ENCODE measurements at regions not wholly inside any gene's neighbourhood (a gene's known extent, or its start where the extent isn't known, plus 50 kb on each side); places are given as distances from the start of the nearest gene placed in this dataset.

DNA sequence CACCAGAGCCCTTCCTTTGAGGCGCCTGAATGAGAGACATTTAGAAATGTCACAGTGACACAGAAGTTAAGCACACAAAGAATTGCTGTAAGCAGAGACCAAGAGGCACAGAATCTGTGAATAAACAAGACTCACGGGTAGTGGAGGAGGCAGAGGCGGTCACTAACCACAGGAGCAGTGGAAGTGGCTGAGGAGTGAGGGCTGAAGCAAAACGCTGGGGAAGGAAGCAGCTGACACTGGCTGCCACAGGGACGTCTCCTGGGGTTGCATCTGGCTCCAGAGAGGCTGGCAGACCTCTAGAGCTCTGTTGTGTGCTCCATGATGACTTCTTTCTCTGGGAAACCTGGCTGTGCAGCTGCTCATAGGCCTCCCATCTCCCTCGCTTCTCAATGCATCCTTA is 65.0 kb upstream of the SLC2A12 start:
- no peak overlapping the region for H3K4me3 ChIP-seq (ENCODE audit: low read length)
- peak; percentile 8 for DNase-seq (ENCODE audit: low read depth)
- TF ChIP-seq, protein P1, sequence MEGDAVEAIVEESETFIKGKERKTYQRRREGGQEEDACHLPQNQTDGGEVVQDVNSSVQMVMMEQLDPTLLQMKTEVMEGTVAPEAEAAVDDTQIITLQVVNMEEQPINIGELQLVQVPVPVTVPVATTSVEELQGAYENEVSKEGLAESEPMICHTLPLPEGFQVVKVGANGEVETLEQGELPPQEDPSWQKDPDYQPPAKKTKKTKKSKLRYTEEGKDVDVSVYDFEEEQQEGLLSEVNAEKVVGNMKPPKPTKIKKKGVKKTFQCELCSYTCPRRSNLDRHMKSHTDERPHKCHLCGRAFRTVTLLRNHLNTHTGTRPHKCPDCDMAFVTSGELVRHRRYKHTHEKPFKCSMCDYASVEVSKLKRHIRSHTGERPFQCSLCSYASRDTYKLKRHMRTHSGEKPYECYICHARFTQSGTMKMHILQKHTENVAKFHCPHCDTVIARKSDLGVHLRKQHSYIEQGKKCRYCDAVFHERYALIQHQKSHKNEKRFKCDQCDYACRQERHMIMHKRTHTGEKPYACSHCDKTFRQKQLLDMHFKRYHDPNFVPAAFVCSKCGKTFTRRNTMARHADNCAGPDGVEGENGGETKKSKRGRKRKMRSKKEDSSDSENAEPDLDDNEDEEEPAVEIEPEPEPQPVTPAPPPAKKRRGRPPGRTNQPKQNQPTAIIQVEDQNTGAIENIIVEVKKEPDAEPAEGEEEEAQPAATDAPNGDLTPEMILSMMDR (conservative IDR thresholded peaks at IDR 0.05; ENCODE audit: low read length), result no peak

DNA sequence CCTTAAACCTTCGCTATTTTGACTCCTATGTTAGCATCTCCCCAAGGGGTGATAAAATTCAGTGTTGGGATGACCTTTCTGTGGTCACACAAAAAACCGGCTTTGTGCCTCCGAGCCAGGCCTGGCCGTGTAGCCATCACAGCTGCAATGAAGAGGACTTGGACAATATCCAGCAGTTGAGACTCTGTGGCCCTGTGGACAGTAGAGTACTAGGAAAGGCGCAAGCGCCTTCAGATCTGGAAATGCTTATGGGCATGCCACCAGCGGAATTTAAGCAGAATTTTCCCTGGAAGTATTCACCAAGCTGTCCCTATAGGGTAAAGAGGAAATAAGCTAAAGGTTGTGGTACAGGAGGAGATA is 63.3 kb upstream of the SLC2A12 start:
- no peak overlapping the region for H3K4me3 ChIP-seq (ENCODE audit: low read length)
- no peak for DNase-seq (ENCODE audit: low read depth)
- TF ChIP-seq, protein P1 (conservative IDR thresholded peaks at IDR 0.05; ENCODE audit: low read length), result no peak

DNA sequence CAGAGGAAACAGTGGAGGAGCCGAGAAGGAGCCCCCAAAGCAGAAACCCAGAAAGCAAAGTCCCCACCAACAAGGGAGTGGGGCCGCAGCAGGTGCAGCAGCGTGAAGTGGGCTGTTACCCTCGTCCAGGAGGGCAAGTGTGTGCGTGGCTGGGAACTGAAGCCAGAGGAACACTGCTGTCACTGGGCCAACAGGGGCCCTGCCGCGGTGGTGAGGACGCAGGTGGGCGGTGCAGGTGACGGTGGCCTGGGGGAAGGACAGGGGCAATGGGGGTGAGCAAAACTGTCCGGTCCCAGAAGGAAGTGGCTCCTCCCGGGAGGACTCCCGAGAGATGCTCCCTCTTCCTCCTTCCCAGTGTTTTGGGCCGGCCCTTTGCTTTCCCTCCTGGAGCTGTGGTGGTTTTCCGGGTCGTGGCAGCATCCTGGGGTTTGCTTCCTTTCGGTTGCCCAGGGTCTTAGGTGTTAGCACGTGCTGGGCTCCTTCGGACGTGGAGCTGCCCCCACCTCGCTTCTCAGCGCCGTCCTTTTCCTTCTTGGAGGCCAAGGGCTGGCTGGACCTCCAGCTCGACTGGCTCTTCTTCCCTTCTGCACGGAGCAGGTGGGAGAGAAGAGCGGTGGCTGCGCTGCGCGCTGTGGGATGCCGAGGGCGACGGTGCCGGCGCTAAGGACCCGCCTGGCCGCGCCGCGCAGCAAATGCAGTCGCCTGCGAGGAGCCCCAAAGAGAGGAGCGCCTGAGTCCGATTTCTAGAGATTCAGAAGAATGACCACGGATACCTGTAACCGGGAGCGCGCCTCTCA is 62.7 kb upstream of the SLC2A12 start:
- no peak for DNase-seq (ENCODE audit: low read depth)
- H3K4me3 ChIP-seq (ENCODE audit: low read length), result no peak overlapping the region
- TF ChIP-seq, protein P1 (conservative IDR thresholded peaks at IDR 0.05; ENCODE audit: low read length), result no peak

DNA sequence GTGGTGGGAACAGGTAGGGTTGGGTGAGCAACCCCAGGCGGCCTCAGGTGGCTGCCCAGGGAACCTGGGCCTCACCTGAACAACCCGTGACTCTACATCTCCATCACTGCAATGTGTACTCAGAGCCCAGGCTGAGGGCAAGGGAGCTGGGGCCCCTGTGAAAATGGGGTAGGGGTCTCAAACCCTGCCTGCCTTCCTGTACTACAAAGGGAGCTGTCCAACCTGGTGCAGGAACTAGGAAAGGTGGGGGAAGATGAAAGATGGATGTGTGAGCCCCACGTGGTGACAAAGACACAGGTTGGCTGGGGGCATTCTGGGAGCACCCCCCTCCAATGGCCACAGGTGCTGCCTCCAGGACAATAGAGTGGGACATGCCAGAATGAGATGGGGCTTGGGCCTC is 62.1 kb upstream of the SLC2A12 start:
- no peak for DNase-seq (ENCODE audit: low read depth)
- no peak overlapping the region for H3K4me3 ChIP-seq (ENCODE audit: low read length)
- TF ChIP-seq, protein P1 (conservative IDR thresholded peaks at IDR 0.05; ENCODE audit: low read length), result no peak

DNA sequence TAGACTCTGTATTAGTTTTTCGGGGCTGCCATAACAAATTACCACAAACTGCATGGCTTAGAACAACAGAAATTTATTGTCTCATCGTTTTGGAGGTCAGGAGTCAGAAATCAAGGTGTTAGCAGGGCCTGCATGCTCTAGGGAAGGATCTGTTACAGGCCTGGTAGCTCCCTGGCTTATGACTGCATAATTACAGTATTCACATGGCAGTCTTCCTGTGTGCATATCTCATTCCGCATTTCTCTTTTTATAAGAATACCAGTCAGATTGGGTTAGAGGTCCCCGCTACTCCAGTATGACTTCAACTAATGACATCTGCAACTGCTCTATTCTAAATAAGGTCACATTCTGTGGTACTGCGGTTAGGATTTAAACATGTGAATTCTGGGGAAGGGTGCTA is 59.3 kb upstream of the SLC2A12 start:
- H3K4me3 ChIP-seq (ENCODE audit: low read length), result no peak overlapping the region
- TF ChIP-seq, protein P1 (conservative IDR thresholded peaks at IDR 0.05; ENCODE audit: low read length), result no peak
- DNase-seq (ENCODE audit: low read depth), result no peak

DNA sequence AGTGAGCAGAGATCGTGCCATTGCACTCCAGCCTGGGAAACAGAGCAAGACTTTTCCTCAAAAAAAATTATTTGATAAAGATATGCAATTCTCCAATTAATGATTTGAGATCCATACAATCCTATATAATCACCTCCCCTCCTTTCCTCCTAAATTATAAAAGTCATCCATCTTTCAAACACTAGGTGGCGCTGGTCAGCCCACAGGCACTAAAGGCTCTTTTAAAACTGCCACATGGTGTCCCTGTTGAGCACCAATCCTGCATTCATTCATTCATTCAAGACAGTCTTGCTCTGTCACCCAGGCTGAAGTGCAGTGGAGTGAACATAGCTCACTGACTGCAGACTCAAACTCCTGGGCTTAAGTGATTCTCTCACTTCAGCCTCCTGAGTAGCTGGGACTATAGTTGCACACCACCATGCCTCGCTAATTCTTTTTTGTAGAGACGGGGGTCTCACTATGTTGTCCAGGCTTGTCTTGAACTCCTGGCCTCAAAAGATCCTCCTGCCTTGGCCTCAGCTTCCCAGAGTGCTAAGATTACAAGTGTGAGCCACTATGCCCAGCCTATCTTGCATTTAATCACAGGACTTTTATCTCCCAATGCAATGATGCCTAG is 58.7 kb upstream of the SLC2A12 start:
- no peak overlapping the region for H3K4me3 ChIP-seq (ENCODE audit: low read length)
- DNase-seq (ENCODE audit: low read depth), result peak; percentile 46
- TF ChIP-seq, protein P1 (conservative IDR thresholded peaks at IDR 0.05; ENCODE audit: low read length), result peak; percentile 84

DNA sequence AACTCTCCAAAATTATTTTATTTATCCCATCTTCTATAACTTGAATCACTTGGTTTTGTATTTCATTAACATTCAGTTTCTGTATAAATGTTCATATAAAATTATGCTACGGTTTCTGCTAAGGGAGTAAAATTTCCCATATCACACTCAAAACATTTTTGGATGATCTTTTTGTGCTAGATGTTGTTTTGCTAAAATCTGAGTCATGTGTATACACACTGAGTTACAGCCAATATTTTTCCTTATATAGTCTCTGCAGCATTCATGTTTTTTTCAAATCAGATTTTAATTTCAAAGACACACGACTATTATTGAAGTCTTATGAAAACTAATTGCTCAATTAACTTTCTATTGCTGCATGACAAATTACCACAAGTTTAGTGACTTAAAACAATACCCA is 54.3 kb upstream of the SLC2A12 start:
- TF ChIP-seq, protein P1 (conservative IDR thresholded peaks at IDR 0.05; ENCODE audit: low read length), result no peak
- H3K4me3 ChIP-seq (ENCODE audit: low read length), result no peak overlapping the region
- DNase-seq (ENCODE audit: low read depth), result no peak

All from AG10803 (cell line).